ENCODE measurements at regions not wholly inside any gene's neighbourhood (a gene's known extent, or its start where the extent isn't known, plus 50 kb on each side); places are given as distances from the start of the nearest gene placed in this dataset.
A peak's percentile ranks its signal among the peaks of the same experiment; 100 is the strongest.

DNA sequence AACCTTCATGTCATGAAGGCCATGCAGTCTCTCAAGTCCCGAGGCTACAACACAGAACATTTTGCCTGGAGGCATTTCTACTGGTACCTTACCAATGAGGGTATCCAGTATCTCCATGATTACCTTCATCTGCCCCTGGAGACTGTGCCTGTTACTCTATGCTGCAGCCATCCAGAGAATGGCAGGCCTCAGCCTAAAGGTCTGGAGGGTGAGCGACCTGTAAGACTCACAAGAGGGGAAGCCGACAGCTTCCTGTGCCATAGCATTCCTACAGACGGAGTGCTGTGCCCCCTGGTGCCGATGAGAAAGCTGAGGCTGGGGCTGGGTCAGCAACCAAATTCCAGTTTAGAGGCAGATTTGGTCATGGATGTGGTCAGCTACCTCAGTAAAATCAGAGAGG is 51.3 kb upstream of the CADPS start:
- H3K27ac ChIP-seq (ENCODE audit: low read depth, low read length, poor library complexity, severe bottlenecking): no peak overlapping the region
- H3K4me3 ChIP-seq (ENCODE audit: low read depth, low read length, poor library complexity, severe bottlenecking): no peak overlapping the region
- H3F3A ChIP-seq (ENCODE audit: insufficient read depth, low read length): no peaks in the 10 kb centered on the region
- H3K27me3 ChIP-seq (ENCODE audit: insufficient read depth, low read length): no peaks in the 10 kb centered on the region
- no peak overlapping the region for H2AFZ ChIP-seq (ENCODE audit: low read length)
- H3K9ac ChIP-seq (ENCODE audit: low read length): no peak overlapping the region
- no peak overlapping the region for H3K4me2 ChIP-seq (ENCODE audit: low read length)
- no peaks in the 10 kb centered on the region for H3K36me3 ChIP-seq (ENCODE audit: insufficient read depth, low read length)
- no peaks in the 10 kb centered on the region for H3K9me3 ChIP-seq (ENCODE audit: low read length)
- no peaks in the 10 kb centered on the region for H3K79me2 ChIP-seq (ENCODE audit: insufficient read depth, low read length)
- H4K20me1 ChIP-seq (ENCODE audit: insufficient read depth, low read length): no peaks in the 10 kb centered on the region
- TF ChIP-seq, protein P1, sequence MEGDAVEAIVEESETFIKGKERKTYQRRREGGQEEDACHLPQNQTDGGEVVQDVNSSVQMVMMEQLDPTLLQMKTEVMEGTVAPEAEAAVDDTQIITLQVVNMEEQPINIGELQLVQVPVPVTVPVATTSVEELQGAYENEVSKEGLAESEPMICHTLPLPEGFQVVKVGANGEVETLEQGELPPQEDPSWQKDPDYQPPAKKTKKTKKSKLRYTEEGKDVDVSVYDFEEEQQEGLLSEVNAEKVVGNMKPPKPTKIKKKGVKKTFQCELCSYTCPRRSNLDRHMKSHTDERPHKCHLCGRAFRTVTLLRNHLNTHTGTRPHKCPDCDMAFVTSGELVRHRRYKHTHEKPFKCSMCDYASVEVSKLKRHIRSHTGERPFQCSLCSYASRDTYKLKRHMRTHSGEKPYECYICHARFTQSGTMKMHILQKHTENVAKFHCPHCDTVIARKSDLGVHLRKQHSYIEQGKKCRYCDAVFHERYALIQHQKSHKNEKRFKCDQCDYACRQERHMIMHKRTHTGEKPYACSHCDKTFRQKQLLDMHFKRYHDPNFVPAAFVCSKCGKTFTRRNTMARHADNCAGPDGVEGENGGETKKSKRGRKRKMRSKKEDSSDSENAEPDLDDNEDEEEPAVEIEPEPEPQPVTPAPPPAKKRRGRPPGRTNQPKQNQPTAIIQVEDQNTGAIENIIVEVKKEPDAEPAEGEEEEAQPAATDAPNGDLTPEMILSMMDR (IDR thresholded peaks at IDR 0.05; ENCODE audit: low read length): peak; percentile 15; the same call in 1 of the 2 replicates
- TF ChIP-seq EZH2 (IDR thresholded peaks at IDR 0.05; ENCODE audit: borderline replicate concordance, low read length): no peak
- no peaks in the 10 kb centered on the region for H3K9me2 ChIP-seq (ENCODE audit: low read depth, low read length)
- H3K4me1 ChIP-seq (ENCODE audit: insufficient read depth, low read length, severe bottlenecking): no peaks in the 10 kb centered on the region

DNA sequence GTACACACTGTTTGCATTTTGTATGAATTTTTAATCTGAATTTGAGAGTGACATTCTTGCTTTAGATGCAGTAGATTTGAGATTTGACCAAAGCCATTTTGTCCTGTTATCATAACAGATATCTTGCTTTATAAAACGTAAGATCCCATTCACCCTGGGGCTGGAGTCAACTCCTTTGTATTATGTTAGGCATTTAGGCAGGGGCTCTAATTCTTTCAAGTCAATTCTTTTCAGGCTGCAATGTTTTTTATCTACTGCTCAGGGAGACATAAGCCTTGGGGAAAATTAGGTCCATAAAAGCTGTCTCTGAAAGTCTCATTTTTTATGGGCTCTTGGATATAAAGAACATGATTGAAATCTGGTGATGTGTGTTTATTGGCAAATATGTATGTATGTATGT is 53.0 kb upstream of the CADPS start:
- no peak overlapping the region for H3K4me3 ChIP-seq (ENCODE audit: low read depth, low read length, poor library complexity, severe bottlenecking)
- H3K9me2 ChIP-seq (ENCODE audit: low read depth, low read length): no peaks in the 10 kb centered on the region
- TF ChIP-seq, protein P1 (IDR thresholded peaks at IDR 0.05; ENCODE audit: low read length): no peak
- TF ChIP-seq EZH2 (IDR thresholded peaks at IDR 0.05; ENCODE audit: borderline replicate concordance, low read length): no peak
- H3K4me1 ChIP-seq (ENCODE audit: insufficient read depth, low read length, severe bottlenecking): no peaks in the 10 kb centered on the region
- H3K27me3 ChIP-seq (ENCODE audit: insufficient read depth, low read length): no peaks in the 10 kb centered on the region
- no peaks in the 10 kb centered on the region for H4K20me1 ChIP-seq (ENCODE audit: insufficient read depth, low read length)
- H3K9me3 ChIP-seq (ENCODE audit: low read length): no peaks in the 10 kb centered on the region
- no peaks in the 10 kb centered on the region for H3K79me2 ChIP-seq (ENCODE audit: insufficient read depth, low read length)
- no peaks in the 10 kb centered on the region for H3K36me3 ChIP-seq (ENCODE audit: insufficient read depth, low read length)
- H3F3A ChIP-seq (ENCODE audit: insufficient read depth, low read length): no peaks in the 10 kb centered on the region
- H2AFZ ChIP-seq (ENCODE audit: low read length): no peak overlapping the region
- H3K27ac ChIP-seq (ENCODE audit: low read depth, low read length, poor library complexity, severe bottlenecking): no peak overlapping the region
- H3K4me2 ChIP-seq (ENCODE audit: low read length): no peak overlapping the region
- H3K9ac ChIP-seq (ENCODE audit: low read length): no peak overlapping the region

DNA sequence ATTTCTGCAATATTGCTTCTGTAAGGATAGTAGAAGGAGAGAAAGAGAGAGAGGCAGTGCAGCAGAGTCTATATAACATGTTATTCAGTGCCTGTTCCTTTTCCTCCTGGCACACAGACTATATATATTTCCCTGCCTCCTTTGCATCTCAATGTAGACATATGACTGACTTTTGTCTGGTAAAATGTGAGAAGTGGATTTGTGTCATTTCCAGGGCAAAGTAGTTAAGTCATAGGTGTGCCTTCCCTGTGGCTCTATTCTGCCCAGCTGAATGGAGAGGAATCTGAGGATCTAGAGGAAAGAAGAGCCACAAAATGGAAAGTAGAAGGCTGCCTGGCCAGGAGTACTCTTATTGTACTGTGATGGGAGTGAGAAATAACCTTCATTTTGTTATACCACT is 54.6 kb upstream of the CADPS start:
- H3K27ac ChIP-seq (ENCODE audit: low read depth, low read length, poor library complexity, severe bottlenecking): no peak overlapping the region
- no peak for TF ChIP-seq EZH2 (IDR thresholded peaks at IDR 0.05; ENCODE audit: borderline replicate concordance, low read length)
- TF ChIP-seq, protein P1 (IDR thresholded peaks at IDR 0.05; ENCODE audit: low read length): no peak

More for the DNA sequence above, 54.6 kb upstream of the CADPS start:
- Histone ChIP-seq H3K4me2 (ENCODE audit: low read length) (no peak overlapping the region), H3K79me2 (ENCODE audit: insufficient read depth, low read length) (no peaks in the 10 kb centered on the region), H3K27me3 (ENCODE audit: insufficient read depth, low read length) (no peaks in the 10 kb centered on the region), H2AFZ (ENCODE audit: low read length) (no peak overlapping the region), H3K9ac (ENCODE audit: low read length) (no peak overlapping the region), H3F3A (ENCODE audit: insufficient read depth, low read length) (no peaks in the 10 kb centered on the region), H4K20me1 (ENCODE audit: insufficient read depth, low read length) (no peaks in the 10 kb centered on the region), H3K4me3 (ENCODE audit: low read depth, low read length, poor library complexity, severe bottlenecking) (no peak overlapping the region), H3K4me1 (ENCODE audit: insufficient read depth, low read length, severe bottlenecking) (no peaks in the 10 kb centered on the region), H3K9me2 (ENCODE audit: low read depth, low read length) (no peaks in the 10 kb centered on the region), H3K9me3 (ENCODE audit: low read length) (no peaks in the 10 kb centered on the region), H3K36me3 (ENCODE audit: insufficient read depth, low read length) (no peaks in the 10 kb centered on the region)
